HG02678 (cell line): ENCODE measurements at regions not wholly inside any gene's neighbourhood (a gene's known extent, or its start where the extent isn't known, plus 50 kb on each side); places are given as distances from the start of the nearest gene placed in this dataset.

ENCODE experiments used
- ATAC-seq: cut with Tn5 transposase; IDR thresholded peaks from one replicate; pipeline ENCODE4 v1.9.1; 2021; ENCODE audit warnings: mild to moderate bottlenecking, moderate library complexity; ENCODE audit not compliant: unreplicated experiment

GRCh38 chr18:53937037-53937436, 287.4 kb downstream of the MBD2 start:
- ATAC-seq: no peak

GRCh38 chr18:53935803-53936202, 288.7 kb downstream of the MBD2 start:
- ATAC-seq: no peak

- ATAC-seq: no peak
Observed at GRCh38 chr18:53935399-53935798, 289.1 kb downstream of the MBD2 start.

- ATAC-seq: no peak
Observed at GRCh38 chr18:53920312-53921075, 304.0 kb downstream of the MBD2 start.

GRCh38 chr18:53918091-53918490, 306.4 kb downstream of the MBD2 start:
- ATAC-seq: no peak

GRCh38 chr18:53911200-53911599, 313.3 kb downstream of the MBD2 start:
- ATAC-seq: no peak

GRCh38 chr18:53909668-53910067, 314.8 kb downstream of the MBD2 start:
- no peak for ATAC-seq

- ATAC-seq: no peak
Observed at GRCh38 chr18:53907921-53908320, 316.5 kb downstream of the MBD2 start.

GRCh38 chr18:53906681-53907080, 317.8 kb downstream of the MBD2 start:
- ATAC-seq: no peak

- ATAC-seq: no peak
Observed at GRCh38 chr18:53894675-53895442, 329.6 kb downstream of the MBD2 start.

GRCh38 chr18:53887447-53887846, 337.0 kb downstream of the MBD2 start:
- ATAC-seq: no peak

GRCh38 chr18:53886058-53886457, 338.4 kb downstream of the MBD2 start:
- no peak for ATAC-seq

GRCh38 chr18:53883771-53884170, 340.7 kb downstream of the MBD2 start:
- no peak for ATAC-seq

- ATAC-seq: no peak
Observed at GRCh38 chr18:53874103-53874502, 350.4 kb downstream of the MBD2 start.

GRCh38 chr18:53864770-53865169, 359.7 kb downstream of the MBD2 start:
- no peak for ATAC-seq

GRCh38 chr18:53862921-53863320, 361.5 kb downstream of the MBD2 start:
- no peak for ATAC-seq

GRCh38 chr18:53861185-53861584, 363.3 kb downstream of the MBD2 start:
- ATAC-seq: no peak

GRCh38 chr18:53859764-53860163, 364.7 kb downstream of the MBD2 start:
- no peak for ATAC-seq

GRCh38 chr18:53850902-53851301, 373.6 kb downstream of the MBD2 start:
- no peak for ATAC-seq

- no peak for ATAC-seq
Observed at GRCh38 chr18:53843763-53844162, 380.7 kb downstream of the MBD2 start.

GRCh38 chr18:53843113-53843760, 381.2 kb downstream of the MBD2 start:
- no peak for ATAC-seq

- no peak for ATAC-seq
Observed at GRCh38 chr18:53838746-53839145, 385.7 kb downstream of the MBD2 start.
